ENCODE measurements at regions not wholly inside any gene's neighbourhood (a gene's known extent, or its start where the extent isn't known, plus 50 kb on each side); places are given as distances from the start of the nearest gene placed in this dataset.

DNA sequence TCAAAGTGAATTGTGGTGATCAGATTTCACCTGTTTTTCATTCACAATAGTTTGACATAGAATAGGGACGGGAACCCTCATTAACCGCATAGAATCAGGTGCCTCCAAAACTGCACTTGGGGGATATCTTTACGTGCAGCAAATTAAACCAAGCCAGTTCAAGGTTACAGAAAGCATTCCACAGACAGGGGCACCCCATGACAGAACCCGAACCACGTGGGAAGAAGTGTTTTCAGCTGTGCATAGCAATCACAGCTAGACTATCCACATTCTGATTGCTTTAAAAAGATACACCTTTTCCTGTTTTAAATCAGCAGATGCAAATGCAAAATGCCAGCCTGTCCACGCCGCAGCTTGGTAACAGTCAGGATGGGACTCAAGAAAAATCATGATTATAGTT, 205.8 kb downstream of the ANAPC1 start:
- Histone ChIP-seq H3K4ac (replicated peaks; ENCODE audit: insufficient read length, low read depth, low read length) (no peak overlapping the region), H2AFZ (ENCODE audit: low read length) (no peak overlapping the region), H2BK5ac (ENCODE audit: low read depth, low read length) (no peak overlapping the region), H3K56ac (replicated peaks; ENCODE audit: insufficient read length, low read depth, low read length) (no peak overlapping the region), H2BK12ac (ENCODE audit: low read depth, low read length) (no peak overlapping the region), H2BK20ac (ENCODE audit: low read length) (no peak overlapping the region), H4K20me1 (replicated peaks in 1 of 2; ENCODE audit: control insufficient read depth in 1 of 2, insufficient read depth in 2 of 2, low read length in 2 of 2) (no peaks in the 10 kb centered on the region), H3K4me1 (replicated peaks in 1 of 4; ENCODE audit: control insufficient read depth in 3 of 4, insufficient read depth in 4 of 4, low read length in 3 of 4) (peaks cover 0 to 2% (median 2%) of the 10 kb centered on the region in 4 experiments; a peak in 5 of 7 replicates), H4K91ac (replicated peaks; ENCODE audit: insufficient read length, low read length) (no peak overlapping the region), H3K9me3 (ENCODE audit: insufficient read depth in 2 of 2, low read depth in 1 of 2, low read length in 1 of 2) (peaks cover 0 to 4% of the 10 kb centered on the region in 2 experiments; a peak in 1 of 4 replicates), H3K36me3 (ENCODE audit: control insufficient read depth in 2 of 4, insufficient read depth in 4 of 4, low read length in 3 of 4) (no peaks in the 10 kb centered on the region), H3K14ac (ENCODE audit: insufficient read length) (no peak overlapping the region), H3K4me3 (ENCODE audit: extremely low read depth in 1 of 4, insufficient read depth in 2 of 4, low read depth in 3 of 4, low read length in 4 of 4) (no peak overlapping the region), H4K5ac (ENCODE audit: insufficient read length, low read depth, low read length) (no peak overlapping the region), H3K18ac (ENCODE audit: extremely low read depth, low read length) (no peak overlapping the region), H2BK120ac (replicated peaks; ENCODE audit: low read depth, low read length) (no peak overlapping the region), H3K4me2 (ENCODE audit: insufficient read depth in 1 of 2, low read depth in 2 of 2, low read length in 2 of 2) (no peak overlapping the region), H4K8ac (ENCODE audit: extremely low read depth, insufficient read depth, low read length) (no peak overlapping the region), H3K23ac (ENCODE audit: insufficient read length) (no peak overlapping the region), H3K27ac (ENCODE audit: low read depth, low read length) (no peak overlapping the region), H3K27me3 (replicated peaks in 1 of 4; ENCODE audit: control insufficient read depth in 3 of 4, extremely low read depth in 1 of 4, insufficient read depth in 3 of 4, low read length in 3 of 4) (no peaks in the 10 kb centered on the region), H3K79me1 (ENCODE audit: low read depth, low read length) (no peaks in the 10 kb centered on the region), H3K23me2 (ENCODE audit: low read depth, low read length) (no peaks in the 10 kb centered on the region), H3K9ac (replicated peaks in 1 of 4; ENCODE audit: extremely low read depth in 1 of 4, low read depth in 3 of 4, low read length in 3 of 4) (no peak overlapping the region), H3K79me2 (ENCODE audit: control insufficient read depth in 1 of 2, insufficient read depth in 2 of 2, low read length in 2 of 2) (no peaks in the 10 kb centered on the region), H2BK15ac (ENCODE audit: low read length) (no peak overlapping the region), H2AK5ac (ENCODE audit: low read depth, low read length) (no peak overlapping the region)
- ChIA-PET POLR2A (ENCODE audit: partially characterized antibody) (interaction anchor here (0.6 kb wide), 1 partner anchor 16 kb away, joined by 3 read pairs; no protein-coding TSS in a partner anchor), CTCF (ENCODE audit: partially characterized antibody) (interaction anchor here (1.0 to 2.5 kb wide), 5 partner anchors 9 to 866 kb away, joined by 3 to 11 read pairs (median 5); no protein-coding TSS in a partner anchor)
- DNase-seq (ENCODE audit: low read depth in 1 of 2, low spot score in 2 of 2), result no peak
- no peak for FAIRE-seq
- 78% methylated on average over 7 of the region's 7 CpGs; no CpG with 5 or more reads in 1 of the 2 experiments for WGBS, 2 experiments (ENCODE audit: extremely low coverage in 1 of 2, insufficient coverage in 1 of 2, insufficient read length in 1 of 2, insufficient replicate concordance in 2 of 2, low coverage in 1 of 2, low lambda C conversion rate in 2 of 2, missing lambda C conversion rate in 1 of 2)

Measured in H1 (cell line).